Myocyte (in vitro differentiated cells): ENCODE measurements at regions not wholly inside any gene's neighbourhood (a gene's known extent, or its start where the extent isn't known, plus 50 kb on each side); places are given as distances from the start of the nearest gene placed in this dataset.
"Not testable (repeated sequence)": the region's sequence is repeated elsewhere in the genome, so short reads cannot be mapped to it uniquely, and the experiment has no call there.

Experiments used
- DNase-seq: peaks from one replicate; pipeline ENCODE4 v3.0.0-alpha.2; 2012; ENCODE audit warnings: low read depth

- no peak for DNase-seq
These were observed 56.0 kb upstream of the LRPPRC start for GRCh38 chr2:44051593-44052347.

GRCh38 chr2:44052584-44052983, 56.8 kb upstream of the LRPPRC start:
- no peak for DNase-seq

GRCh38 chr2:44053052-44053451, 57.3 kb upstream of the LRPPRC start:
- DNase-seq: no peak

- DNase-seq: no peak
These were observed 57.7 kb upstream of the LRPPRC start for GRCh38 chr2:44053456-44053855.

GRCh38 chr2:44055229-44055628, 59.4 kb upstream of the LRPPRC start:
- no peak for DNase-seq

- no peak for DNase-seq
These were observed 59.9 kb upstream of the LRPPRC start for GRCh38 chr2:44055664-44056063.

- DNase-seq: no peak
These were observed 61.2 kb upstream of the LRPPRC start for GRCh38 chr2:44056947-44057346.

- not testable (repeated sequence) for DNase-seq
These were observed 64.5 kb upstream of the LRPPRC start for GRCh38 chr2:44060286-44060685.

GRCh38 chr2:44060990-44061389, 65.2 kb upstream of the LRPPRC start:
- no peak for DNase-seq

- DNase-seq: no peak
These were observed 65.7 kb upstream of the LRPPRC start for GRCh38 chr2:44061469-44061868.

GRCh38 chr2:44061876-44062275, 66.1 kb upstream of the LRPPRC start:
- no peak for DNase-seq

GRCh38 chr2:44063033-44063432, 67.2 kb upstream of the LRPPRC start:
- no peak for DNase-seq

GRCh38 chr2:44064281-44064680, 68.5 kb upstream of the LRPPRC start:
- not testable (repeated sequence) for DNase-seq

- DNase-seq: not testable (repeated sequence)
These were observed 71.4 kb upstream of the LRPPRC start for GRCh38 chr2:44067012-44067790.

- DNase-seq: not testable (repeated sequence)
These were observed 72.0 kb upstream of the LRPPRC start for GRCh38 chr2:44067791-44068181.

GRCh38 chr2:44071454-44072046, 75.8 kb upstream of the LRPPRC start:
- no peak for DNase-seq

- DNase-seq: not testable (repeated sequence)
These were observed 77.9 kb upstream of the LRPPRC start for GRCh38 chr2:44073667-44074066.

- peak; percentile 15 for DNase-seq
These were observed 79.0 kb upstream of the LRPPRC start for GRCh38 chr2:44074795-44075194.

GRCh38 chr2:44075541-44075940, 79.8 kb upstream of the LRPPRC start:
- peak; percentile 96 for DNase-seq

- DNase-seq: no peak
These were observed 82.2 kb upstream of the LRPPRC start for GRCh38 chr2:44077942-44078511.

- no peak for DNase-seq
These were observed 83.9 kb upstream of the LRPPRC start for GRCh38 chr2:44079686-44080085.

GRCh38 chr2:44083054-44083453, 85.6 kb upstream of the PPM1B start:
- no peak for DNase-seq
